Endothelial cell of umbilical vein (primary cell): ENCODE measurements at regions not wholly inside any gene's neighbourhood (a gene's known extent, or its start where the extent isn't known, plus 50 kb on each side); places are given as distances from the start of the nearest gene placed in this dataset.

Source experiments
- BruUV-seq: library from RNA; stranded (reverse); fragments of 400-500 nt; replicated peaks from 2 replicates; lab custom pipeline; 2021; lab: Mats Ljungman, UMichigan
- CTCF ChIA-PET: fragments of 300-600, 350-600 bp; sonication (Branson Sonifier 250); formaldehyde crosslinking; loops from one replicate; lab custom pipeline; 2021; ENCODE audit warnings: antibody characterized with exemption, inconsistent platforms; lab: Charles Lee
- POLR2A ChIA-PET: fragments of 300-600, 350-600 bp; sonication (Branson Sonifier 250); formaldehyde crosslinking; loops from one replicate; lab custom pipeline; 2021; ENCODE audit warnings: antibody characterized with exemption, inconsistent platforms; lab: Charles Lee
- DNase-seq: peaks from one replicate; pipeline ENCODE4 v3.0.0-alpha.2; 2011; ENCODE audit warnings: low read depth, low spot score
- FAIRE-seq: peaks from 2 replicates; lab custom pipeline; 2011; peaks lifted over from hg19 to GRCh38; lab: Jason Lieb, UNC
- H2AFZ ChIP-seq: 2 replicates; pipeline ENCODE4 v1.6.0; 2012; ENCODE audit warnings: low read depth, low read length, control low read depth, inconsistent platforms
- H3K27ac ChIP-seq: 2 replicates; pipeline ENCODE4 v1.5.1; 2011; ENCODE audit warnings: low read depth, mild to moderate bottlenecking, control low read depth, low read length, moderate library complexity; ENCODE audit not compliant: insufficient read depth
- H3K27me3 ChIP-seq, 2 experiments: 2 replicates each; pipeline versions ENCODE4 v1.6.0 to v1.6.1; 2011; ENCODE audit warnings: low read length in 2 of 2, mixed read lengths in 1 of 2; ENCODE audit not compliant: control insufficient read depth in 2 of 2, insufficient read depth in 2 of 2
- H3K36me3 ChIP-seq, 2 experiments: 2 replicates in 1 of 2; 3 replicates in 1 of 2; pipeline ENCODE4 v1.5.1; 2011; ENCODE audit warnings: low read length in 2 of 2, mild to moderate bottlenecking in 1 of 2, moderate library complexity in 1 of 2; ENCODE audit not compliant: control insufficient read depth in 2 of 2, insufficient read depth in 2 of 2; ENCODE audit errors: extremely low read depth in 1 of 2
- H3K4me1 ChIP-seq: 3 replicates; pipeline ENCODE4 v1.5.1; 2011; ENCODE audit warnings: mild to moderate bottlenecking, low read length; ENCODE audit not compliant: control insufficient read depth, insufficient read depth; ENCODE audit errors: extremely low read depth
- H3K4me2 ChIP-seq: 2 replicates; pipeline ENCODE4 v1.6.1; 2011; ENCODE audit warnings: low read length, control low read depth, mixed read lengths; ENCODE audit not compliant: insufficient read depth
- H3K4me3 ChIP-seq, 3 experiments: fragments of 200-600 bp in 1 of 3; sonication (generic), shearing (Covaris generic) in 1 of 3; replicated peaks in 1 of 3; 2 replicates each; pipeline ENCODE4 v1.5.1; 2011 to 2016; ENCODE audit warnings: control low read depth in 3 of 3, low read length in 3 of 3, mild to moderate bottlenecking in 2 of 3, inconsistent platforms in 1 of 3, low read depth in 1 of 3, moderate library complexity in 1 of 3; ENCODE audit not compliant: insufficient read depth in 1 of 3
- H3K79me2 ChIP-seq: 2 replicates; pipeline ENCODE4 v1.6.0; 2012; ENCODE audit warnings: low read length, inconsistent platforms; ENCODE audit not compliant: control insufficient read depth, insufficient read depth
- H3K9ac ChIP-seq: replicated peaks from 2 replicates; pipeline ENCODE3; 2011; ENCODE audit warnings: low read length, control low read depth; ENCODE audit not compliant: insufficient read depth; ENCODE audit errors: extremely low read depth
- H3K9me1 ChIP-seq: replicated peaks from 3 replicates; pipeline ENCODE4 v1.6.0; 2011; ENCODE audit warnings: mild to moderate bottlenecking, low read length; ENCODE audit not compliant: control insufficient read depth, insufficient read depth; ENCODE audit errors: extremely low read depth
- H3K9me3 ChIP-seq: replicated peaks from 2 replicates; pipeline ENCODE4 v1.5.1; 2012; ENCODE audit warnings: low read length, inconsistent platforms; ENCODE audit not compliant: control insufficient read depth, insufficient read depth
- H4K20me1 ChIP-seq: replicated peaks from 2 replicates; pipeline ENCODE3; 2011; ENCODE audit warnings: mild to moderate bottlenecking, low read length; ENCODE audit not compliant: control insufficient read depth, insufficient read depth; ENCODE audit errors: extremely low read depth
- EZH2 ChIP-seq: IDR thresholded peaks from 2 replicates; pipeline ENCODE4 v1.6.1; 2012; ENCODE audit warnings: borderline replicate concordance, low read depth, mild to moderate bottlenecking, moderate library complexity, low read length, inconsistent platforms; ENCODE audit not compliant: severe bottlenecking
- FOS ChIP-seq: IDR thresholded peaks from 2 replicates; pipeline ENCODE4 v1.6.1; 2011; ENCODE audit warnings: mild to moderate bottlenecking, low read length, moderate library complexity, borderline replicate concordance; ENCODE audit not compliant: insufficient read depth
- GATA2 ChIP-seq: IDR thresholded peaks from 2 replicates; pipeline ENCODE4 v1.7.0; 2011; ENCODE audit warnings: low read depth, mild to moderate bottlenecking, moderate library complexity, mixed read lengths, low read length; ENCODE audit not compliant: insufficient read length, insufficient read depth
- JUN ChIP-seq: IDR thresholded peaks from 2 replicates; pipeline ENCODE4 v1.6.1; 2011; ENCODE audit warnings: borderline replicate concordance, low read depth; ENCODE audit not compliant: insufficient read length, insufficient read depth
- MYC ChIP-seq: IDR thresholded peaks from one replicate; pipeline ENCODE4 v1.6.1; 2011; ENCODE audit warnings: mild to moderate bottlenecking, low read depth, low read length
- POLR2A ChIP-seq: IDR thresholded peaks from 2 replicates; pipeline ENCODE4 v1.6.1; 2012; ENCODE audit warnings: low read depth, mild to moderate bottlenecking, control low read depth, low read length
- POLR2AphosphoS5 ChIP-seq: IDR thresholded peaks from 2 replicates; pipeline ENCODE4 v1.6.1; 2012; ENCODE audit warnings: low read depth, mild to moderate bottlenecking, control low read depth, low read length, moderate library complexity; ENCODE audit not compliant: insufficient read depth
- dilution Hi-C: fragments of 300-500 bp; cut with MboI; formaldehyde crosslinking; loops from one replicate; pipeline ENCODE4 v1.15.0; 2019; ENCODE audit warnings: low sequenced_read_pairs; ENCODE audit not compliant: extremely low pct_ligation_motif_present
- intact Hi-C: fragments of 100-400 bp; cut with micrococcal nuclease; formaldehyde crosslinking; loops from one replicate; pipeline ENCODE4 v1.10.0; 2022
- TF ChIP-seq, protein P1 (sequence below): IDR thresholded peaks from 2 replicates; pipeline ENCODE4 v1.6.1; 2011; ENCODE audit not compliant: insufficient read depth, insufficient read length
- TF ChIP-seq, protein P2 (sequence below), 2 donors: IDR thresholded peaks; 1 replicate in 1 of 2; 2 replicates in 1 of 2; pipeline ENCODE4 v1.5.1; 2011; ENCODE audit warnings: low read length in 2 of 2, mild to moderate bottlenecking in 2 of 2, moderate library complexity in 2 of 2, control low read depth in 1 of 2, inconsistent platforms in 1 of 2, low read depth in 1 of 2; ENCODE audit not compliant: insufficient read depth in 1 of 2; ENCODE audit errors: extremely low read depth in 1 of 2

DNA sequence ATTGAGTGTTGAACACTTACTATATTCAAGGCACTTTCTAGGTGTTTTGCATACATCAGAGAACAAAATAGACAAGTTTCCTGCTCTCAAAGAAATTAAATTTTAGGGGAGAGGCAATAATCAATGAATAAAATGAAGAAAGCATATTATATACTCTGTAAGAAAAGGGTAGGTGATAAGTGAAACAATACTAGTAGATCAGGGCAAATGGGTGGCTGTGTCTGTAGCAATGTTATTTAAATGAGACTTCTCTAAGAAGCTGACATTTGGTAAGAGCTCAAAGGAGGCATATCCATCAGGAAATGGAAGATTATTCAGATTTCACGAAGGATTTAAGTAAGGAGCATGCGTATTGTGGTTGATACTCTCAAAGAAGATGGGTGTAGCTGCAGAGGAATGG is 1291.6 kb downstream of the NSUN3 start:
- dilution Hi-C loops: no loop called here
- Histone ChIP-seq H3K27me3 (no peaks in the 10 kb centered on the region), H3K4me1 (no peaks in the 10 kb centered on the region), H3K4me3 (no peak overlapping the region), H3K27ac (no peak overlapping the region), H3K9me1 (no peaks in the 10 kb centered on the region), H2AFZ (no peak overlapping the region), H3K9me3 (peaks cover 2% of the 10 kb centered on the region), H3K79me2 (no peaks in the 10 kb centered on the region), H3K36me3 (no peaks in the 10 kb centered on the region), H3K4me2 (no peak overlapping the region), H3K9ac (no peak overlapping the region), H4K20me1 (no peaks in the 10 kb centered on the region)
- TF ChIP-seq, protein P1, sequence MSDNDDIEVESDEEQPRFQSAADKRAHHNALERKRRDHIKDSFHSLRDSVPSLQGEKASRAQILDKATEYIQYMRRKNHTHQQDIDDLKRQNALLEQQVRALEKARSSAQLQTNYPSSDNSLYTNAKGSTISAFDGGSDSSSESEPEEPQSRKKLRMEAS: no peak
- TF ChIP-seq POLR2AphosphoS5 (no peak), MYC (no peak), EZH2 (no peak), GATA2 (no peak), POLR2A (no peak), FOS (no peak), JUN (no peak)
- TF ChIP-seq, protein P2, sequence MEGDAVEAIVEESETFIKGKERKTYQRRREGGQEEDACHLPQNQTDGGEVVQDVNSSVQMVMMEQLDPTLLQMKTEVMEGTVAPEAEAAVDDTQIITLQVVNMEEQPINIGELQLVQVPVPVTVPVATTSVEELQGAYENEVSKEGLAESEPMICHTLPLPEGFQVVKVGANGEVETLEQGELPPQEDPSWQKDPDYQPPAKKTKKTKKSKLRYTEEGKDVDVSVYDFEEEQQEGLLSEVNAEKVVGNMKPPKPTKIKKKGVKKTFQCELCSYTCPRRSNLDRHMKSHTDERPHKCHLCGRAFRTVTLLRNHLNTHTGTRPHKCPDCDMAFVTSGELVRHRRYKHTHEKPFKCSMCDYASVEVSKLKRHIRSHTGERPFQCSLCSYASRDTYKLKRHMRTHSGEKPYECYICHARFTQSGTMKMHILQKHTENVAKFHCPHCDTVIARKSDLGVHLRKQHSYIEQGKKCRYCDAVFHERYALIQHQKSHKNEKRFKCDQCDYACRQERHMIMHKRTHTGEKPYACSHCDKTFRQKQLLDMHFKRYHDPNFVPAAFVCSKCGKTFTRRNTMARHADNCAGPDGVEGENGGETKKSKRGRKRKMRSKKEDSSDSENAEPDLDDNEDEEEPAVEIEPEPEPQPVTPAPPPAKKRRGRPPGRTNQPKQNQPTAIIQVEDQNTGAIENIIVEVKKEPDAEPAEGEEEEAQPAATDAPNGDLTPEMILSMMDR (IDR thresholded peaks at IDR 0.05; ENCODE audit: extremely low read depth in 1 of 2, insufficient read depth in 1 of 2, low read depth in 1 of 2, low read length in 2 of 2): no peak
- no TSS peak for BruUV-seq
- intact Hi-C loops: no loop called here
- FAIRE-seq: no peak
- POLR2A ChIA-PET: no interaction called here
- CTCF ChIA-PET: no interaction called here
- no peak for DNase-seq
